Common myeloid progenitor, CD34-positive (primary cell): ENCODE measurements at regions not wholly inside any gene's neighbourhood (a gene's known extent, or its start where the extent isn't known, plus 50 kb on each side); places are given as distances from the start of the nearest gene placed in this dataset.
A peak's percentile ranks its signal among the peaks of the same experiment; 100 is the strongest.
"Not testable (repeated sequence)": the region's sequence is repeated elsewhere in the genome, so short reads cannot be mapped to it uniquely, and the experiment has no call there.

Source experiments
- CTCF ChIA-PET: fragments of 350-600 bp; sonication (Branson Sonifier 250); formaldehyde crosslinking; loops from one replicate; lab custom pipeline; 2021; ENCODE audit warnings: antibody characterized with exemption; lab: Charles Lee
- POLR2A ChIA-PET: fragments of 350-600 bp; sonication (Branson Sonifier 250); formaldehyde crosslinking; loops from one replicate; lab custom pipeline; 2021; ENCODE audit warnings: antibody characterized with exemption; lab: Charles Lee
- DNase-seq, 3 donors: peaks; one replicate each; pipeline versions ENCODE4 v3.0.0 to v3.0.0-alpha.2; 2013
- H3K27ac ChIP-seq, 2 experiments: 1 replicate in 1 of 2; 2 replicates in 1 of 2; pipeline ENCODE4 v1.7.0; 2013; ENCODE audit warnings: inconsistent platforms in 2 of 2, low read length in 2 of 2, mild to moderate bottlenecking in 2 of 2, low read depth in 1 of 2, moderate library complexity in 1 of 2; ENCODE audit not compliant: severe bottlenecking in 2 of 2, insufficient read depth in 1 of 2, poor library complexity in 1 of 2
- H3K27me3 ChIP-seq, 5 experiments: replicated peaks in 2 of 5; 1 replicate in 3 of 5; 2 replicates in 2 of 5; pipeline versions ENCODE4 v1.6.1 to v1.7.0; 2013; ENCODE audit warnings: low read length in 4 of 5, mild to moderate bottlenecking in 2 of 5, moderate library complexity in 2 of 5, inconsistent platforms in 1 of 5; ENCODE audit not compliant: insufficient read depth in 5 of 5, control insufficient read depth in 4 of 5
- H3K36me3 ChIP-seq, 4 experiments: 1 replicate in 2 of 4; 2 replicates in 2 of 4; pipeline versions ENCODE4 v1.6.1 to v1.7.0; 2013; ENCODE audit warnings: low read length in 3 of 4, control low read depth in 1 of 4, mild to moderate bottlenecking in 1 of 4; ENCODE audit not compliant: control insufficient read depth in 4 of 4, insufficient read depth in 4 of 4
- H3K4me1 ChIP-seq, 4 experiments: 1 replicate in 3 of 4; 2 replicates in 1 of 4; pipeline versions ENCODE4 v1.6.1 to v1.7.1; 2013; ENCODE audit warnings: low read length in 3 of 4, mild to moderate bottlenecking in 3 of 4, control low read depth in 1 of 4, inconsistent platforms in 1 of 4, moderate library complexity in 1 of 4; ENCODE audit not compliant: control insufficient read depth in 4 of 4, insufficient read depth in 4 of 4; ENCODE audit errors: control extremely low read depth in 1 of 4
- H3K4me3 ChIP-seq, 7 experiments: 1 replicate in 4 of 7; 2 replicates in 3 of 7; pipeline versions ENCODE4 v1.5.1 to v1.7.0; 2013; ENCODE audit warnings: mild to moderate bottlenecking in 7 of 7, low read length in 6 of 7, moderate library complexity in 6 of 7, inconsistent platforms in 2 of 7, low read depth in 2 of 7, control low read depth in 1 of 7; ENCODE audit not compliant: insufficient read depth in 4 of 7, control insufficient read depth in 1 of 7; ENCODE audit errors: extremely low read depth in 1 of 7
- H3K9me3 ChIP-seq, 5 experiments: 1 replicate in 4 of 5; 2 replicates in 1 of 5; pipeline versions ENCODE4 v1.6.1 to v1.7.1; 2013; ENCODE audit warnings: low read length in 4 of 5, mild to moderate bottlenecking in 2 of 5, inconsistent platforms in 1 of 5, low read depth in 1 of 5, moderate library complexity in 1 of 5; ENCODE audit not compliant: control insufficient read depth in 4 of 5, insufficient read depth in 2 of 5; ENCODE audit errors: control extremely low read depth in 1 of 5
- WGBS: methylation state at CpG from one replicate; pipeline ENCODE4 v1.1.5; 2013; ENCODE audit not compliant: insufficient coverage; 5-methylcytosine and 5-hydroxymethylcytosine counted together

GRCh38 chr20:29408707-29409106 is 1848.8 kb upstream of the DEFB115 start:
- H3K4me1 ChIP-seq, H3K4me3 ChIP-seq, CTCF ChIA-PET, H3K27ac ChIP-seq, POLR2A ChIA-PET, H3K36me3 ChIP-seq: not testable (repeated sequence)
- DNase-seq: peak in 1 of 3 donors; percentile 2
- WGBS: 79% methylated on average over 17 of the region's 17 CpGs
- H3K27me3 ChIP-seq: peaks cover 0 to 31% (median 0%) of the 10 kb centered on the region in 5 experiments
- H3K9me3 ChIP-seq: peaks cover 0 to 35% (median 25%) of the 10 kb centered on the region in 5 experiments

DNA sequence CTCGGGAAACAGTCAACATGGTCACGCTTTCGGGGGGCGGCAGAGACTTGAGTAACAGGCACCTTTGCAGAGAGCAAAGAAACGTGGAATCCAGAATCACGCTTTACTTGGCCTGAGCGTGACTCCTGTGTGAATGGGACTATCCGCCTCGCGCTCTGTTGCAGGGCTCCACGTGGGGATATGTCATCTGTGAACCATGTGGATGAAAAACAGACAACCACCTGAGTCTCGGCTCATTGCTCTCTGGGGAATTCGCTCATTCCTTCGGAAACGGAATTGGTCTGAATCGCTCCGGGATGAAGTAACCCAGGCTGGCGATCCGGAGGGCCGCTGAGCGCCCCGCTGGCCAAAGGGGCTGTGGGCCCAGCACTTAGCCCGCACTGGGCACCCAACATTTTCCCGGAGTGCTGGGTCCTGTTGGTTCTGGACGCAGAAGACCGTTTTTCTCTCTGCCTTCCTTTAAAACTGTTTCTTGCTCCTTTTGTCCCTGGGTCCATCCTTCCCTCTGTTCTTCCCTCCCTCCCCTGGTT is 1848.2 kb upstream of the DEFB115 start:
- POLR2A ChIA-PET, H3K27ac ChIP-seq, H3K4me3 ChIP-seq, H3K36me3 ChIP-seq, DNase-seq, CTCF ChIA-PET, H3K4me1 ChIP-seq: not testable (repeated sequence)
- H3K9me3 ChIP-seq: peaks cover 0 to 35% (median 25%) of the 10 kb centered on the region in 5 experiments
- peaks cover 0 to 31% (median 0%) of the 10 kb centered on the region in 5 experiments for H3K27me3 ChIP-seq
- WGBS: 74% methylated on average over 25 of the region's 26 CpGs

GRCh38 chr20:29409833-29410805 is 1847.3 kb upstream of the DEFB115 start:
- peaks cover 0 to 35% (median 25%) of the 10 kb centered on the region in 5 experiments for H3K9me3 ChIP-seq

GRCh38 chr20:29410806-29411457 is 1846.5 kb upstream of the DEFB115 start:
- Histone ChIP-seq H3K36me3 (no peaks in the 10 kb centered on the region), H3K4me1 (no peaks in the 10 kb centered on the region), H3K4me3 (peak overlapping the region in 1 of 7 experiments; percentile 5), H3K27me3 (peaks cover 0 to 31% (median 0%) of the 10 kb centered on the region in 5 experiments), H3K9me3 (peaks cover 0 to 33% (median 25%) of the 10 kb centered on the region in 5 experiments), H3K27ac (no peak overlapping the region)
- WGBS: 61% methylated on average over 44 of the region's 44 CpGs
- POLR2A ChIA-PET: no interaction called here
- CTCF ChIA-PET: no interaction called here
- no peak for DNase-seq

More at GRCh38 chr20:29409833-29410805, 1847.3 kb upstream of the DEFB115 start:
- Histone ChIP-seq H3K36me3 (no peaks in the 10 kb centered on the region), H3K27ac (no peak overlapping the region), H3K4me3 (no peak overlapping the region), H3K27me3 (peaks cover 0 to 31% (median 0%) of the 10 kb centered on the region in 5 experiments), H3K4me1 (no peaks in the 10 kb centered on the region)
- WGBS: 65% methylated on average over 47 of the region's 57 CpGs
- no peak for DNase-seq
- CTCF ChIA-PET: no interaction called here
- POLR2A ChIA-PET: no interaction called here

GRCh38 chr20:29411458-29411820 is 1846.0 kb upstream of the DEFB115 start:
- H3K4me1 ChIP-seq, DNase-seq, H3K27ac ChIP-seq, CTCF ChIA-PET, H3K4me3 ChIP-seq, H3K36me3 ChIP-seq, POLR2A ChIA-PET: not testable (repeated sequence)
- Histone ChIP-seq H3K27me3 (peaks cover 0 to 31% (median 0%) of the 10 kb centered on the region in 5 experiments), H3K9me3 (peaks cover 0 to 33% (median 25%) of the 10 kb centered on the region in 5 experiments)
- WGBS: 75% methylated on average over 20 of the region's 30 CpGs

DNA sequence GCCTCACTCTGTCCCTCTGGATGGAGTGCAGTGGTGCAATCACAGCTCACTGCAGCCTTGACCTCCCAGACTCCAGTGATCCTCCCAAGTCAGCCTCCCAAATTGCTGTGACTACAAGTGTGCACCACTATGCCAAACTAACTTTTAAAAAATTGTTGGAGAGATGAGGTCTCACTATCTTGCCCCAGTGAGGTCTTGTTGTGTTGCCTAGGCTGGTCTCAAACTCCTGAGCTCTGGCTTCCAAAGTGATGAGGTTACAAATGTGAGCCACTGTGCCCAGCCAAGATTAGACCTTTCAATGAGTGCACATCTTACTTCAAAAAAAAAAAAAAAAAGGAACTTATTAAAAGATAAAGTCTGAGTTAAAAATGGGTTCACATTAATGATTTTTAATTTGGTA is 1838.1 kb upstream of the DEFB115 start:
- ChIA-PET POLR2A (no interaction called here), CTCF (no interaction called here)
- no peak for DNase-seq
- H3K4me3 ChIP-seq: no peak overlapping the region
- no peaks in the 10 kb centered on the region for H3K4me1 ChIP-seq
- H3K27me3 ChIP-seq: no peaks in the 10 kb centered on the region
- no peak overlapping the region for H3K27ac ChIP-seq
- H3K9me3 ChIP-seq: no peaks in the 10 kb centered on the region
- no peaks in the 10 kb centered on the region for H3K36me3 ChIP-seq
